Heart right ventricle (tissue), 16 donors: ENCODE measurements at regions not wholly inside any gene's neighbourhood (a gene's known extent, or its start where the extent isn't known, plus 50 kb on each side); places are given as distances from the start of the nearest gene placed in this dataset.

Experiments used
- ATAC-seq, 8 donors: fragments of 200-7000 bp; cut with Tn5 transposase; one replicate each; pipeline ENCODE4 v1.9.1; 2020; ENCODE audit warnings: mild to moderate bottlenecking in 8 of 8, moderate library complexity in 8 of 8, moderate number of reproducible peaks in 1 of 8
- DNase-seq, 2 donors: peaks; one replicate each; pipeline ENCODE4 v3.0.0-alpha.2; 2020
- H3K27ac ChIP-seq, 10 donors: fragments of 200-600 bp; sonication (generic) in 2 of 10; one replicate each; pipeline versions ENCODE4 v1.5.0 to v1.8.0; 2020 to 2022; ENCODE audit warnings: mild to moderate bottlenecking in 3 of 10
- H3K27me3 ChIP-seq, 7 donors: fragments of 200-600 bp; one replicate each; pipeline ENCODE4 v1.8.0; 2021 to 2022; ENCODE audit warnings: mild to moderate bottlenecking in 2 of 7
- H3K36me3 ChIP-seq, 9 donors: fragments of 200-600 bp; sonication (generic) in 1 of 9; one replicate each; pipeline versions ENCODE4 v1.5.0 to v1.8.0; 2020 to 2022; ENCODE audit warnings: mild to moderate bottlenecking in 2 of 9
- H3K4me1 ChIP-seq, 9 donors: fragments of 200-600 bp; sonication (generic) in 1 of 9; one replicate each; pipeline versions ENCODE4 v1.5.0 to v1.8.0; 2020 to 2022; ENCODE audit warnings: mild to moderate bottlenecking in 4 of 9
- H3K4me3 ChIP-seq, 10 donors: fragments of 200-600 bp; sonication (generic) in 2 of 10; one replicate each; pipeline versions ENCODE4 v1.5.0 to v1.8.0; 2020 to 2022; ENCODE audit warnings: mild to moderate bottlenecking in 7 of 10, moderate library complexity in 2 of 10
- H3K9me3 ChIP-seq, 11 donors: fragments of 200-600 bp in 10 of 11; sonication (generic) in 2 of 11; one replicate each; pipeline versions ENCODE4 v1.5.0 to v1.8.0; 2013 to 2022; ENCODE audit warnings: mild to moderate bottlenecking in 2 of 11, control low read depth in 1 of 11, moderate library complexity in 1 of 11
- CTCF ChIP-seq, 9 donors: fragments of 200-600 bp; sonication (generic) in 2 of 9; IDR thresholded peaks; one replicate each; pipeline versions ENCODE4 v1.5.0 to v1.8.0; 2021 to 2022; ENCODE audit warnings: antibody characterized with exemption in 9 of 9, mild to moderate bottlenecking in 5 of 9, moderate library complexity in 1 of 9
- WGBS, 2 donors: extraction: QIAGEN DNeasy Blood & Tissue Kit; methylation state at CpG; one replicate each; pipeline ENCODE4 v1.1.7; 2013; ENCODE audit warnings: inconsistent platforms in 1 of 2; 5-methylcytosine and 5-hydroxymethylcytosine counted together
- intact Hi-C, 10 donors: fragments of 100-400 bp; cut with DNase I; formaldehyde crosslinking; loops; one replicate each; pipeline versions ENCODE4 v1.11.1 to v1.14.2; 2022
- microRNA-seq, 2 donors: library from miRNA; unstranded; fragments of <30 nt; microRNA quantifications; one replicate each; pipeline ENCODE4 v1.2.0, GENCODE V29; 2021
- donor health status: Arrhythmogenic right ventricular cardiomyopathy.
- donor health status: ischemic (EF 13 %, LVEDD 7.1; RV severe dilation, severe dysfunction).
- donor health status: healthy with polysubstance abuse.
- donor health status: DM: no; HTN: yes; CAD: no.
- donor health status: DM: no; HTN: no; CAD: no.
- donor health status: ischemic (EF 25% LVEDD 6.9; RV normal size, moderate dysfunction).
- donor health status: ischemic (EF 25% LVEDD 5.7; RV mildly dilated, moderate dysfunction).
- donor health status: healthy.
- donor health status: DM: yes; HTN: yes; CAD: no.
- donor health status: Ischemic cardiomyopathy.
- donor health status: ischemic (EF 35%, LVEDD 5.7; RV mildly dilated, moderate dysfunction).
- donor health status: nonischemic (EF 11% LVEDD 7.7; RV severe dilation, severe dysfunction).
- donor health status: DM: yes; HTN: yes; CAD: no.
- donor health status: PGD.
- donor health status: ischemic (EF 29% LVEDD 5.4; RV normal size, mild dysfunction).
- donor health status: nonischemic (EF 23%, LVEDD 6.1; RV moderate dilation, normal function).

DNA sequence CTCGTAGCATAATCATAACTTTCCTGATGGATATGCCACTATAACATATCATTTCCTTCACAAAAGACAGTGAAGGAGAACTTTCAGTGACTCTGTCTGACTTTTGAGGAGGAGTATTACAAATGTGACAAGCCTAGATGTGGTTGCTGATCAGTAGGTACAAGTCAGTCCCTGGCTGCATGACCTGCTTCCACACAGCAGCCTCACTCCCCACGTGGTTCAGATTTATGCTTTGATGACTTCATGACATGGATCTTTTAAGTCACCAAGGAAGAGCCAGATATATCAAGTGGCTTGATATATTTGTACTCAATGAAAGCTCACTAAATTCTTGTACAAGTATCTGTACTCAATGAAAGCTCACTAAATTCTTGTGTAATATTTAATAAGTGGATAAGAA lies 50.9 kb upstream of the MKLN1 start:
- H3K36me3 ChIP-seq, result no peaks in the 10 kb centered on the region
- H3K27ac ChIP-seq, result no peak overlapping the region
- no peak for ATAC-seq
- H3K9me3 ChIP-seq, result peaks cover 0 to 8% (median 0%) of the 10 kb centered on the region in 11 donors
- 58 to 69% methylated on average over 2 of the region's 2 CpGs for WGBS, 2 donors
- H3K4me1 ChIP-seq, result peaks cover 0 to 20% (median 12%) of the 10 kb centered on the region in 9 donors
- intact Hi-C loops, result no loop called here
- TF ChIP-seq CTCF (IDR thresholded peaks at IDR 0.05), result no peak
- H3K4me3 ChIP-seq, result no peak overlapping the region
- DNase-seq, result no peak
- H3K27me3 ChIP-seq, result no peaks in the 10 kb centered on the region

Small RNAs in the stretch of these regions (microRNA-seq; reads per million reads assigned to microRNA genes)
- 7,422 to 7,997 reads per million in 2 donors for gene MIR29A
